ENCODE measurements at regions not wholly inside any gene's neighbourhood (a gene's known extent, or its start where the extent isn't known, plus 50 kb on each side); places are given as distances from the start of the nearest gene placed in this dataset.

- DNase-seq (ENCODE audit: low spot score) = no peak
- Mint-ChIP-seq H3K4me3 (ENCODE audit: unreplicated experiment) (no peak overlapping the region), H3K27ac (ENCODE audit: unreplicated experiment) (no peak overlapping the region), H3K9me3 (ENCODE audit: unreplicated experiment) (no peaks in the 10 kb centered on the region), H3K4me1 (ENCODE audit: unreplicated experiment) (no peaks in the 10 kb centered on the region), H3K27me3 (ENCODE audit: unreplicated experiment) (peaks cover 2% of the 10 kb centered on the region), H3K36me3 (ENCODE audit: low read depth, unreplicated experiment) (no peaks in the 10 kb centered on the region)
- no peak for TF ChIP-seq CTCF (IDR thresholded peaks at IDR 0.05; ENCODE audit: unreplicated experiment)
These were observed 279.2 kb upstream of the BOD1L1 start for GRCh38 chr4:13906727-13907126.

GRCh38 chr4:13907255-13907751 lies 279.8 kb upstream of the BOD1L1 start:
- H3K36me3 Mint-ChIP-seq (ENCODE audit: low read depth, unreplicated experiment) = no peaks in the 10 kb centered on the region
- no peaks in the 10 kb centered on the region for H3K4me1 Mint-ChIP-seq (ENCODE audit: unreplicated experiment)

GRCh38 chr4:13908455-13908854 lies 280.9 kb upstream of the BOD1L1 start:
- Mint-ChIP-seq H3K36me3 (ENCODE audit: low read depth, unreplicated experiment) (no peaks in the 10 kb centered on the region), H3K4me3 (ENCODE audit: unreplicated experiment) (no peak overlapping the region), H3K27me3 (ENCODE audit: unreplicated experiment) (peaks cover 2% of the 10 kb centered on the region), H3K9me3 (ENCODE audit: unreplicated experiment) (no peaks in the 10 kb centered on the region), H3K4me1 (ENCODE audit: unreplicated experiment) (no peaks in the 10 kb centered on the region), H3K27ac (ENCODE audit: unreplicated experiment) (no peak overlapping the region)
- DNase-seq (ENCODE audit: low spot score) = no peak
- no peak for TF ChIP-seq CTCF (IDR thresholded peaks at IDR 0.05; ENCODE audit: unreplicated experiment)

More at GRCh38 chr4:13907255-13907751, 279.8 kb upstream of the BOD1L1 start:
- DNase-seq (ENCODE audit: low spot score) = no peak
- no peak for TF ChIP-seq CTCF (IDR thresholded peaks at IDR 0.05; ENCODE audit: unreplicated experiment)
- H3K27ac Mint-ChIP-seq (ENCODE audit: unreplicated experiment) = no peak overlapping the region
- H3K4me3 Mint-ChIP-seq (ENCODE audit: unreplicated experiment) = no peak overlapping the region
- no peaks in the 10 kb centered on the region for H3K9me3 Mint-ChIP-seq (ENCODE audit: unreplicated experiment)
- H3K27me3 Mint-ChIP-seq (ENCODE audit: unreplicated experiment) = peaks cover 2% of the 10 kb centered on the region

- no peak for DNase-seq (ENCODE audit: low spot score)
- no peaks in the 10 kb centered on the region for H3K36me3 Mint-ChIP-seq (ENCODE audit: low read depth, unreplicated experiment)
- no peak for TF ChIP-seq CTCF (IDR thresholded peaks at IDR 0.05; ENCODE audit: unreplicated experiment)
- peaks cover 4% of the 10 kb centered on the region for H3K27me3 Mint-ChIP-seq (ENCODE audit: unreplicated experiment)
- H3K9me3 Mint-ChIP-seq (ENCODE audit: unreplicated experiment) = no peaks in the 10 kb centered on the region
- H3K4me3 Mint-ChIP-seq (ENCODE audit: unreplicated experiment) = no peak overlapping the region
- H3K27ac Mint-ChIP-seq (ENCODE audit: unreplicated experiment) = no peak overlapping the region
- H3K4me1 Mint-ChIP-seq (ENCODE audit: unreplicated experiment) = no peaks in the 10 kb centered on the region
These were observed 283.0 kb upstream of the BOD1L1 start for GRCh38 chr4:13910556-13910955.

GRCh38 chr4:13911256-13911655 lies 283.7 kb upstream of the BOD1L1 start:
- H3K4me3 Mint-ChIP-seq (ENCODE audit: unreplicated experiment) = no peak overlapping the region
- no peaks in the 10 kb centered on the region for H3K4me1 Mint-ChIP-seq (ENCODE audit: unreplicated experiment)
- no peak overlapping the region for H3K27ac Mint-ChIP-seq (ENCODE audit: unreplicated experiment)
- no peak for TF ChIP-seq CTCF (IDR thresholded peaks at IDR 0.05; ENCODE audit: unreplicated experiment)
- DNase-seq (ENCODE audit: low spot score) = no peak
- no peaks in the 10 kb centered on the region for H3K9me3 Mint-ChIP-seq (ENCODE audit: unreplicated experiment)
- H3K27me3 Mint-ChIP-seq (ENCODE audit: unreplicated experiment) = peaks cover 4% of the 10 kb centered on the region
- H3K36me3 Mint-ChIP-seq (ENCODE audit: low read depth, unreplicated experiment) = no peaks in the 10 kb centered on the region
